Astrocyte of the cerebellum (primary cell): ENCODE measurements at regions not wholly inside any gene's neighbourhood (a gene's known extent, or its start where the extent isn't known, plus 50 kb on each side); places are given as distances from the start of the nearest gene placed in this dataset.

Experiments
- DNase-seq: peaks from one replicate; pipeline ENCODE4 v3.0.0-alpha.2; 2011; ENCODE audit warnings: low read depth
- H3K4me3 ChIP-seq: 2 replicates; pipeline ENCODE4 v1.5.1; 2011; ENCODE audit warnings: mild to moderate bottlenecking, low read depth, low read length, moderate library complexity
- CTCF ChIP-seq: IDR thresholded peaks from 2 replicates; pipeline ENCODE4 v1.5.1; 2012; ENCODE audit warnings: low read length, low read depth, moderate library complexity, mild to moderate bottlenecking; ENCODE audit errors: missing control alignments
- in situ Hi-C: cut with HindIII; loops from 2 replicates; pipeline ENCODE4 v1.10.0; 2017; ENCODE audit warnings: low sequenced_read_pairs

GRCh38 chr5:71905834-71906711 lies 187.0 kb downstream of the CARTPT start:
- in situ Hi-C loops = no loop called here
- no peak overlapping the region for H3K4me3 ChIP-seq
- DNase-seq = no peak
- no peak for TF ChIP-seq CTCF

GRCh38 chr5:71907001-71907588 lies 188.0 kb downstream of the CARTPT start:
- in situ Hi-C loops = no loop called here
- TF ChIP-seq CTCF = no peak
- no peak overlapping the region for H3K4me3 ChIP-seq
- no peak for DNase-seq

- in situ Hi-C loops = no loop called here
- TF ChIP-seq CTCF = no peak
- H3K4me3 ChIP-seq = no peak overlapping the region
- no peak for DNase-seq
Measured at GRCh38 chr5:71907608-71908145, 188.6 kb downstream of the CARTPT start.

GRCh38 chr5:71910741-71911140 lies 191.7 kb downstream of the CARTPT start:
- no peak for DNase-seq
- no peak for TF ChIP-seq CTCF
- in situ Hi-C loops = no loop called here
- H3K4me3 ChIP-seq = no peak overlapping the region

- no peak for TF ChIP-seq CTCF
- H3K4me3 ChIP-seq = no peak overlapping the region
- no peak for DNase-seq
- in situ Hi-C loops = no loop called here
Measured at GRCh38 chr5:71912021-71912420, 192.9 kb downstream of the CARTPT start.

- no peak overlapping the region for H3K4me3 ChIP-seq
- no peak for DNase-seq
- TF ChIP-seq CTCF = no peak
- in situ Hi-C loops = no loop called here
Measured at GRCh38 chr5:71914281-71914680, 193.0 kb upstream of the MAP1B start.
